ENCODE measurements at regions not wholly inside any gene's neighbourhood (a gene's known extent, or its start where the extent isn't known, plus 50 kb on each side); places are given as distances from the start of the nearest gene placed in this dataset.
A peak's percentile ranks its signal among the peaks of the same experiment; 100 is the strongest.
"Not testable (repeated sequence)": the region's sequence is repeated elsewhere in the genome, so short reads cannot be mapped to it uniquely, and the experiment has no call there.

- not testable (repeated sequence) for DNase-seq
These were observed 188.7 kb upstream of the NDUFV2 start for GRCh38 chr18:8913606-8914403.

GRCh38 chr18:8914404-8915264, 187.9 kb upstream of the NDUFV2 start:
- DNase-seq = not testable (repeated sequence)

- DNase-seq = not testable (repeated sequence)
These were observed 181.4 kb upstream of the NDUFV2 start for GRCh38 chr18:8920856-8921787.

DNA sequence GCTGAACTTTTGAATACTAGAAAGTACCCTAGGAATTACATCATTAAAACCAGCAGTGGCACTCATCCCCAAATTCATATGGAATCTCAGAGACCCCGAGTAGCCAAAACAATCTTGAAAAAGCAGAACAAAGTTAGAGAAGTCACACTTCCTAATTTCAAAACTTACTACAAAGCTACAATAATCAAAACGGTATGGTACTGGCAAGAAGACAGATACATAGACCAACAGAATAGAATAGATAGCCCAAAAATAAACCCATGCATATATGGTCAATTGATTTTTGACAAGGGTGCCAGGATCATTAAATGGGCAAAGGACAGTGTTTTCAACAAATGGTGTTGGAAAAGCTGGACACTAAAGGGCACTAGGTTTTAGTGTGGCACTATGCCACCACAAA, 176.0 kb upstream of the NDUFV2 start:
- no peak for DNase-seq

DNA sequence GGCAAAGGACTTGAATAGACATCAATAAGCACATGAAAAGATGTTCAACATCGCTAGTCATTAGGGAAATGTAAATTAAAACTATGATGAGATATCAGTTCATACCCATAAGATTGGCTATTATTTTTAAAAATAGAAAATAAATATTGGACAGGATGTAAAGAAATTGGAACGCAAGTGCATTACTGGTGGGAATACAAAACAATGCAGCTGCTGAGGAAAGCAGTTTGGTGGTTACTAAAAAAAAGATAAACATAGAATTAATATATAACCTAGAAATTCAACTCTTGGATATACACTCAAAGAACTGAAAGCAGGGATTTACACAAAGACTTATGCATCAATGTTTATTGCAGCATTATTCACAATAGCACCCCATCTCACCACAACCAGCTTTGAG, 174.5 kb upstream of the NDUFV2 start:
- no peak for DNase-seq

- DNase-seq = no peak
These were observed 173.4 kb upstream of the NDUFV2 start for GRCh38 chr18:8928847-8929780.

GRCh38 chr18:8930990-8931616, 171.4 kb upstream of the NDUFV2 start:
- DNase-seq = no peak

DNA sequence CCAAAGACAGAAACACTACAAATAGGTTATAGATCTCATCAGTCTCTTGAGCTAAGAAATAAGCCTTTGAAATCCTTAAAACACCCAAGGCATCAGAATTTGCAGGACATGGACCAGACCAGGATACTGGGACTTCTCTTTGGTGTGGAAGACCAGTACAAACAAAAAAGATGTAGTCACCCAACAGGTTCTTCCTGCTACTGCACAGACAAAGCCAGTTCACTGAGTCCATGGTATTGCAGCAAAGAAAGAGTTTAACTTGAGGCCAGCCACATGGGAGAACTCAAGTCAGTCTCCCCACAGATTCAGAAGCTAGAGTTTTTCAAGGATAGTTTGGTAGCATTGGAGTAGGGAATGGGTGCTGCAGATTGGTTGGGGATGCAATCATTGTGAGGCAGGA, 169.6 kb upstream of the NDUFV2 start:
- no peak for DNase-seq

DNA sequence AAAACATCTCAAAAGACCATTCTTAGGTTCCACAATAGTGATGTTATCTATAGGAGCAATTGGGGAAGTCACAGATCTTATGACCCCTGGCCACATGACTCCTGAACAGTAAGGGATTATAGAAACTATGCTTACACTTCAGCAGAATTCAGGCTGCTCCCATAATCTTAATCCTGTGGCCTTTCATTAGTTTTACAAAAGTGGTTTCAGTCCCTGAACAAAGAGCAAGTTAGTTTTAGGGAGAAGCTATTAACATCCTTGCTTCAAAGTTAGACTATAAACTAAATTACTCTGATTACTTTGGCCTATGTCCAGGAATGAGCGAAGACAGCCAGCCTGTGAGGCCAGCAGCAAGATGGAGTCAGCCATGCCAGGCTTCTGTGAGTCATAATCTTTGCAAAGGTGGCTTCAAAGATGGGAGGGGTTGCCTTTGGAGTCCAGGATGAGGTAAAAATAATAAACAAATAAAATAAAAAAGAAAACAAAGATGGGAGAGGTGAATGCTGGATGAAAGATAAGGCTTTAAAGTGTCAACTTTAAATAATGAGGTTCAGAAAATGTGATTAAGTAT, 168.7 kb upstream of the NDUFV2 start:
- DNase-seq = no peak

DNA sequence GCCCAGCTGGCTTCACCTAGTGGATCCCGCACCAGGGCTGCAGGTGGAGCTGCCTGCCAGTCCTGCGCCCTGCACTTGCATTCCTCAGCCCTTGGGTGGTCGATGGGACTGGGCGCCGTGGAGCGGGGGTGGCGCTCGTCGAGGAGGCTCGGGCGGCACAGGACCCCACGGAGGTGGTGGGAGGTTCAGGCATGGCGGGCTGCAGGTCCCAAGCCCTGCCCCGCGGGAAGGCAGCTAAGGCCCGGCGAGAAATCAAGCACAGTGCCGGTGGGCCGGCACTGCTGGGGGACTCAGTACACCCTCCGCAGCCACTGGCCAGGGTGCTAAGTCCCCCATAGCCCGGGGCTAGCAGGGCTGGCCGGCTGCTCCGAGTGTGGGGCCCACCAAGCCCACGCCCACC, 167.2 kb upstream of the NDUFV2 start:
- not testable (repeated sequence) for DNase-seq

DNA sequence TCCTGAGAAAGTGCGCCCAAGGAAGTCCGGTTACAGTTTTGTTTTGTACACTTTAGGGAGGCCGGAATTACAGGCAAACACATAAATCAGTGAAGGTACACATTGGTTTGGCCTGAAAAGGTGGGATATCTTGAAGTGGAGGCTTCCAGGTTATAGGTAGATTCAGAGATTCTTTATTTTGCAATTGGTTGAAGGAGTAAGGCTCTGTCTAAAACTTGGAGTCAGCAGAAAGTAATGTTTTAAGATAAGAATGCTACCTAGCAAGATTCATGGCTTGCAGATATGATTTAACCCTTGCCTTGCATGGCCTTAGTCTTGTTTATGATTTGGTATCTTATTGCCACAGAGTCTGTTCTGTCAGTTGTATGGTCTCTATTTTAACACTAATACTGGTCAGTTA, 165.9 kb upstream of the NDUFV2 start:
- no peak for DNase-seq

DNA sequence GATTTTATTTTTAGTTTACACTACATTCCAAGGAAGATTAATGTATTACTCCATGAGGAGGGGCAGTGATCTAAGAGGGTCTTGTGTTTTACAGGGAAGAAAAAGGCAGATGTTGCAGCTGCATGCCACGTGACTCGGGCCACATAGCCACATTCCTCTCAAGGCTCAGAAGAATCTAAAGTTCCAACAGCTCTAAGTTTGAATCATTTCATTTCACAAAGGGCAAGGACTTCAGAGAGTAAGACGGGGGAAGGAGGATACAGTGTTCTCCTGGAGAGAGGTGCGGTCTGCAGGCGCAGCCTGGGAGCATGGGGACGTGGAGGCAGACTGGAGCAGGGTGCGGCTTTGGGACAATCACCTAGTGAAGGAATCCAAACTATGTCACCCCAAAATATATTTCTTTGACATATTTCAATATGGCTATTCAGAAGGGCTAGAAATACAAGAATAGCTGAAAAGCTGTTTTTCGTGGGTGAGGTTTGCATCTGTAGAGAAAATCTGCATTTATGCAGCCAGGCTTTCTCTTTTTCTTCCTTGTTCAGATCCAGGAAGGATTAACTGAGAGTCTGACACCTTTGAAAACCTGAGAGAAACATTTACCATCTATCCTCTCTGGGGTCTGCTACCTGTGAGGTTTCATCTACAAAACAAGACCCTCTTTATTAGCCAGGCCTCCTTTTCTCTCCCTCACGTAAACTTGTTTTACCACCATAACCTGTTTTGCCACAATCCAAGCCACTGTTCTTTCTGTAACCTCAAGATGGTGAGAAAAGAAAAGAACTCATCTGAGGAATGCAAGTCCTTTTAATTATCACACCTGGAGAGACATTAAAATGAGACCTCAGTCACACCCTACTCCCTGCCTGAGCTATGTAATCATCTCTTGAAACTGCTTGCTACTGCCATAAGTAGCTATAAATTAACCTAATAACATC, 165.1 kb upstream of the NDUFV2 start:
- DNase-seq = peak; percentile 56

- DNase-seq = no peak
These were observed 163.7 kb upstream of the NDUFV2 start for GRCh38 chr18:8938817-8939216.

DNA sequence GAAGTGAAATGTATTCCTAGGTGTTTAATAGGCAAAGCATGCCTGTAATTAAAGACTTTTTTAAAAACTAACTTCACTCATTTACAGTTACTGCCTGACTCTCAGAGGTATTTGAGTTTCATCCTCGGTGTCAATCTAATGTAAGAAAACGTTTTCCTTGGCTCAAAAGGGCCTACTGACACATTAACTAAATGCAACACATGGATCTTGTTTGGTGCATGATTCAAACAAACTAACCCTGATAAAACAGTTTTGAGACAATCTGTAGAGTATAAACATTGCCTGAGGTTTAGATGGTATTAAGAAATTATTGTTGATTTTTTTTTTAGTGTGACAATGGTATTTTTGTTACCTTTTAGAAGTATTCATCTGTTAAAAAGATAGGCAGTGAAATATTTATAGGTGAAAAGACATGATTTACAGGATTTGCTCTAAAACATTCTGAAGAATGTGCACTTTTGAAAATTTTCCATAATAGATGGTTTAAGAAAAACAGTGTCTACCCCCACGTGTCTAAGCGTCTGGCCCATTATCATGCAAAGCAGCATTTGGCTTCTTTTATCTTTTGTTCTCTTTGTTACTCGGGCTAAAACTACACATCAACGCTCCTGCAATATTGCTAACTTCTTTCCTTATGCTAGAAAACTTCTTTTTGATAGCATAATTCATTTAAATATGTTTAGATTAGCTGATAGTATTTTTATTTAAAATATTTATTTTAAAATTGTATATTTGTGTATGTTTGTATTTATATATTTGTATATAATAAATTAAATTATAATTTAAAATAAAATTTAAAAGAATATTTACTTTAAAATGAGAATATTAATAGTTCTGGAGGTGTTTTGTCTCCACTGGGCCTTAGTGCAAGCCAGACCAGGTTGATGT, 160.2 kb upstream of the NDUFV2 start:
- DNase-seq = no peak

DNA sequence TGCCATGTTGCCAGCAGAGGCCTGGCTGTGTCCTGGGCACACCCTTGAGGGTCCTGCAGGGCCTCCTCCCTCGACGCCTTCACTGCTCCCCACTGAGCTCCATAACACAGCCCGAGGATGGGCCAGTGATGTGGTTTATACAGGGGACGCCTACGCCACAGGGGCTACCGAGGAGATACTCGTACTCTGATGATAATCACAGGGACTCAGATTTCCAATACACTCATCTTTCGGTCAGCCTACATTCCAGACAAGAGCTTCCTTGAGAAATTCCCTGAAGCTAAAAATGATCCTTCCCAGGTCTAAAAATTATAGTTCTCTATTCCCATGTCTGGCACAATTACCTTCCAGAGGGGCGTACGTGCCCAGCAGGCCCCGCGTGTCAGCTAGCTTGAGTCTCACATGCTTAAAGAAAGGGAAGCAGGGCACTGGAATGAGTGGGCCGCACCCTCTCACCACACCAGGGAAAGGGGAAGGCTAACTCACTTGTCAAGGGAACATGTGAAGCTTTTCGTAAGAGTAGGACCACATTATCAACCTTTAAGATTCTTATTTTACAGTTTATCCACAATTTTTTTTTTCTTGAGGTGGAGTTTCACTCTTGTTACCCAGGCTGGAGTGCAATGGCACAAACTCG, 159.5 kb upstream of the NDUFV2 start:
- no peak for DNase-seq

DNA sequence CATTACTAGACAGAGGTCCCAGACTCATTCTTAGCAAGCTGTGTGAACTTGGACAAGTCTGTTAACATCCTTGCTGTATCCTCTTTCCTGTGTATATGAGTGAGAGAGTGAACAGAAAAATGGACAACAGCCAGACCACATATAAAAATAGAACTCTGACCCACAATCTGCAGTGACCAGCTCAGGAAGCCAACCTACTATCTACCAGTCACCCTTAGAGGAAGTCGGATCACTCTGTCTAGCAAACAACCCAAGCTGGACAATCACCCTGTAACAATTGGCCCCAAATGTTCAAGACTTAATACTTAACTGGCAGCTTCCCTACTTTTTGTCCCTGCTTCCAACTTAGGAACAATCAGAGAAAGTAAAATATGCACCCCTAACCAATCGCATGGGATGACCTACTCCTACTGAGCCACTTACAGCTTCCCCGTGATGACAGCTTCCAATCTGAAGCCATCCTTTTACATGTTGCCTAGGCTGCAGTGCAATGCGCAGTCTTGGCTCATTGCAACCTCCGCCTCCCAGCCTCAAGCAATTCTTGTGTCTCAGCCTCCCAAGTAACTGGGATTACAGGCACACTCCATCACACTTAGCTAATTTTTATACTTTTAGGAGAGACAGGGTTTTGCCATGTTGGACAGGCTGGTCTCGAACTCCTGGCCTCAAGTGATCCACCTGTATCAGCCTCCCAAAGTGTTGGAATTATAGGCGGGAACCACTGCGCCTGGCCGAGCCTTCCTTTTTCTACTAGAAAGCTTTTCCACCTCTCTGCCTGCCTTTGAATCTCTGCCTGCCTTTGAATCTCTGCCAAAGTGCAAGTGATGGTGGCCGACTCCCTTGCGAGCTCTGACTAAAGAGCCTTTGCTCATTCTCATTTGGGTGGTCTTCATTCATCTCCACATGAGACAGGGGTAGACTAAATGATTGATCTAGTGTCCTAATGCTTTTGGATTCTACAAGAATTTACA, 158.3 kb upstream of the NDUFV2 start:
- no peak for DNase-seq

DNA sequence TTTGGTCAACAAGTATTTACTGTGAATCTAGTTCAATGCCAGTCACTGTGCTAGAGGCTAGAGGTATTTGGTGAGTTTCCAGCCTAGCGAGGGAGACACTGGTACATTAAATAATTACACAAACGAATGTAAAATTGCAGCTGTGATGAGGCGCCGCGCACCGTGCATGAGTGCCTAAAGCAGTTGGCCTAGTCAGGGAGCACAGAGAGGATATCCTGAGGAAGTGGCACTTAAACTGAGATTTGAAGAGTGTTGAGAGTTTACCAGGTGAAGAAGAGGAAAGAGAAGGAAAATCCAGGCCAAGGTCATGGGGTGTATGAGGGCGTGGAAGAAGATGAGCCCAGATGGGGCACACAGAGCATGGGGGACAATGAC, 157.6 kb upstream of the NDUFV2 start:
- DNase-seq = no peak
